Heart left ventricle (tissue), 13 donors: ENCODE measurements at regions not wholly inside any gene's neighbourhood (a gene's known extent, or its start where the extent isn't known, plus 50 kb on each side); places are given as distances from the start of the nearest gene placed in this dataset.

Experiments
- POLR2A ChIP-seq, 2 donors: fragments of 450-650 bp; IDR thresholded peaks; one replicate each; pipeline ENCODE4 v1.6.1; 2017; ENCODE audit warnings: antibody characterized with exemption in 2 of 2, mild to moderate bottlenecking in 2 of 2, moderate library complexity in 2 of 2
- TF ChIP-seq, protein P1 (sequence below), 12 donors: fragments of 200-600 bp; sonication (generic) in 4 of 12; IDR thresholded peaks; one replicate each; pipeline versions ENCODE4 v1.5.0 to v1.8.0; 2018 to 2022; ENCODE audit warnings: antibody characterized with exemption in 12 of 12, mild to moderate bottlenecking in 5 of 12
- donor health status: ischemic (EF 13 %, LVEDD 7.1; RV severe dilation, severe dysfunction).
- donor health status: DM: no; HTN: yes; CAD: no.
- donor health status: DM: no; HTN: no; CAD: no.
- donor health status: ischemic (EF 25% LVEDD 6.9; RV normal size, moderate dysfunction).
- donor health status: ischemic (EF 25% LVEDD 5.7; RV mildly dilated, moderate dysfunction).
- donor health status: ischemic (EF 35%, LVEDD 5.7; RV mildly dilated, moderate dysfunction).
- donor health status: nonischemic (EF 11% LVEDD 7.7; RV severe dilation, severe dysfunction).
- donor health status: DM: yes; HTN: yes; CAD: no.
- donor health status: PGD.
- donor health status: ischemic (EF 29% LVEDD 5.4; RV normal size, mild dysfunction).
- donor health status: nonischemic (EF 23%, LVEDD 6.1; RV moderate dilation, normal function).

DNA sequence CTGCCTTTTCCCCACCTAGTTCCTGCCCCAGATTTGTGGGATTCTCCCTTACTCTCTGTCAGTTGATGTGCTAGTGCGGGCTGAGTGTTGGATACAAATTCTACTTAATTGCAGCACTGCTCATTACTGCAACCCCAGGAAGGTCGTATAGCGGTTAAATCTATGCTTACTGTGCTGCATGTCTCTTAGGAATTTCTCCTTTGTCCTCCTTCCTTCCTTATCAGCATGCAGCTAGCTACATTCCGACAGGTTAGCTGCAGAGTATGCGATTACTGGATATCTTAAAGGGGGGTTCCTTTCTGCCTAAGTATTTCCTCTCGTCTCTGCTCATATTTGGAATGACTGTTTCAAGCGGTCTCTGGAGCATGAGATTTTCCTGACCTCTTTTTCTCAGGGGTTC lies 662.8 kb downstream of the TLL1 start:
- TF ChIP-seq, protein P1, sequence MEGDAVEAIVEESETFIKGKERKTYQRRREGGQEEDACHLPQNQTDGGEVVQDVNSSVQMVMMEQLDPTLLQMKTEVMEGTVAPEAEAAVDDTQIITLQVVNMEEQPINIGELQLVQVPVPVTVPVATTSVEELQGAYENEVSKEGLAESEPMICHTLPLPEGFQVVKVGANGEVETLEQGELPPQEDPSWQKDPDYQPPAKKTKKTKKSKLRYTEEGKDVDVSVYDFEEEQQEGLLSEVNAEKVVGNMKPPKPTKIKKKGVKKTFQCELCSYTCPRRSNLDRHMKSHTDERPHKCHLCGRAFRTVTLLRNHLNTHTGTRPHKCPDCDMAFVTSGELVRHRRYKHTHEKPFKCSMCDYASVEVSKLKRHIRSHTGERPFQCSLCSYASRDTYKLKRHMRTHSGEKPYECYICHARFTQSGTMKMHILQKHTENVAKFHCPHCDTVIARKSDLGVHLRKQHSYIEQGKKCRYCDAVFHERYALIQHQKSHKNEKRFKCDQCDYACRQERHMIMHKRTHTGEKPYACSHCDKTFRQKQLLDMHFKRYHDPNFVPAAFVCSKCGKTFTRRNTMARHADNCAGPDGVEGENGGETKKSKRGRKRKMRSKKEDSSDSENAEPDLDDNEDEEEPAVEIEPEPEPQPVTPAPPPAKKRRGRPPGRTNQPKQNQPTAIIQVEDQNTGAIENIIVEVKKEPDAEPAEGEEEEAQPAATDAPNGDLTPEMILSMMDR (IDR thresholded peaks at IDR 0.05), result no peak
- TF ChIP-seq POLR2A (IDR thresholded peaks at IDR 0.05), result no peak
